ENCODE measurements at regions not wholly inside any gene's neighbourhood (a gene's known extent, or its start where the extent isn't known, plus 50 kb on each side); places are given as distances from the start of the nearest gene placed in this dataset.

GRCh38 chr2:176405477-176405876, 136.2 kb downstream of the MTX2 start:
- WGBS, 2 donors = no CpG with 5 or more reads among the region's 4 CpGs
- Histone ChIP-seq H3K4me3 (no peak overlapping the region), H3K9me3 (no peaks in the 10 kb centered on the region), H3K4me1 (no peaks in the 10 kb centered on the region), H3K27ac (no peak overlapping the region), H3K27me3 (no peaks in the 10 kb centered on the region), H3K36me3 (ENCODE audit: low read depth, missing control alignments) (no peaks in the 10 kb centered on the region)
- TF ChIP-seq CTCF (IDR thresholded peaks at IDR 0.05) (no peak), POLR2A (IDR thresholded peaks at IDR 0.05) (no peak)
- DNase-seq = no peak
- intact Hi-C loops (cut with DNase I; ENCODE audit: low total_unique reads) = no loop called here

DNA sequence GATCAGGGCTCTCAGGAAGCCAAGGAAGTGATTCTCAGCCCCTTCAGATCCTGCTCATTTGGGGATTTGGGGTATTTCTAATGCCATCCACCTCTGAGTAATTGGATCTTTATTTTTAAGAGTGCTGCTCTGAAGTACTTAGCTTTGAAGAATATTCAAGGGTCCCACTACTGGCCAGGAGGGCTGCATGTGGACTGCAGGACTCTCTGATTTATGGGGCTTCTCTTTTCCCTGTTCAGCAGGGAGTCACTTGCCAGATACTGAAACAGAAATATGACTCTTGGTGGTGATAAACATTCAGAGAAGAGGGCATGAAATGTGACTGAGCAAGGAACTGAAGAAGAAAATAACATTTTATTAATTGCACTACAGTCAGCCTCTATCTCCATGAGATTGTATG, 138.5 kb downstream of the MTX2 start:
- no peaks in the 10 kb centered on the region for H3K27me3 ChIP-seq
- H3K4me3 ChIP-seq = no peak overlapping the region
- TF ChIP-seq POLR2A (IDR thresholded peaks at IDR 0.05) (no peak), CTCF (IDR thresholded peaks at IDR 0.05) (no peak)
- H3K9me3 ChIP-seq = no peaks in the 10 kb centered on the region
- intact Hi-C loops (cut with DNase I; ENCODE audit: low total_unique reads) = no loop called here
- DNase-seq = no peak
- no peaks in the 10 kb centered on the region for H3K4me1 ChIP-seq
- H3K27ac ChIP-seq = no peak overlapping the region
- no peaks in the 10 kb centered on the region for H3K36me3 ChIP-seq (ENCODE audit: low read depth, missing control alignments)

- no peaks in the 10 kb centered on the region for H3K36me3 ChIP-seq (ENCODE audit: low read depth, missing control alignments)
- no peaks in the 10 kb centered on the region for H3K9me3 ChIP-seq
- H3K27me3 ChIP-seq = no peaks in the 10 kb centered on the region
- no peak for TF ChIP-seq CTCF (IDR thresholded peaks at IDR 0.05)
- no peak for TF ChIP-seq POLR2A (IDR thresholded peaks at IDR 0.05)
- WGBS, 2 donors = 62 to 74% methylated on average over 2 of the region's 2 CpGs
- intact Hi-C loops (cut with DNase I; ENCODE audit: low total_unique reads) = no loop called here
- H3K4me1 ChIP-seq = no peaks in the 10 kb centered on the region
- no peak overlapping the region for H3K27ac ChIP-seq
- no peak for DNase-seq
- no peak overlapping the region for H3K4me3 ChIP-seq
These were observed 140.4 kb downstream of the MTX2 start for GRCh38 chr2:176409671-176410070.

DNA sequence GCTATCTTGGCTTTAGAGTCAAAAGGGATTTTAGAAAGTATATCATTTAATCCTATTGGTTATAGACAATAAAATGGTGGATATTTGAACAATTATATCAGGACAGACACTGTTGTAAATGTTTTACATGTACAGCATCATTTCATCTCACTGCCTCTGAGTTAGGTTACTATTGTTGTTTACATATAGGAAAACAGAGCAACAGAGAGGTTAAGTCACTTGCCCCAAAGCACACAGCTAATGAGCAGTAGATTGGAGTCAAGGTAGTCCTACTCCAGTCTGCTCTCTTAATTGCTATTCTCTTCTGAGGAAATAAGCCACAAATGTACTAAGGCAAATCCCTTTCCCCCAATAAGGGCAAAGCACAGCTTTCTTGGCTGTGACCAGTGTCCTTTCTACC, 142.9 kb downstream of the MTX2 start:
- Histone ChIP-seq H3K4me1 (no peaks in the 10 kb centered on the region), H3K27me3 (no peaks in the 10 kb centered on the region), H3K4me3 (no peak overlapping the region), H3K27ac (no peak overlapping the region), H3K36me3 (ENCODE audit: low read depth, missing control alignments) (no peaks in the 10 kb centered on the region), H3K9me3 (no peaks in the 10 kb centered on the region)
- TF ChIP-seq CTCF (IDR thresholded peaks at IDR 0.05) = no peak
- no peak for TF ChIP-seq POLR2A (IDR thresholded peaks at IDR 0.05)
- DNase-seq = no peak
- intact Hi-C loops (cut with DNase I; ENCODE audit: low total_unique reads) = no loop called here

DNA sequence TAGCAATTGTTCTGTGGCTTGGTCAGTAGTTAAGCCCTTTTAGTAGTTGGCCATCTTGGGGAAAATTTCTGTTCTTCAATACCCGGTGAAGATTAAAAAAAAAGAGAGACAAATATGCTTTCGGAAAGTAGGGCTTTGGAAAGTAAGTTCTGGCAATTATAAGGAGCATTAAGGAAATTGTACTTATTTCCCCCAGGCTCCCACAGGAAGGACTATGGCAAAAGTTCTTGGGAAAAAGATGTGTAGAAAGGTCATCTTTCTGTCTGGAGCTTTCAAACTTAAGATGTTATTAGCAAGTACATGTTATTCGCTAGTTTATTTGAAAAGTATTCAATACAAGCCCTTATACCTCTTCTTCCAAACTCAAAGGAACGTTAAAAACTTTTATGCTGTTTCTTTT, 144.5 kb downstream of the MTX2 start:
- 78 to 85% methylated on average over 4 of the region's 4 CpGs for WGBS, 2 donors
- H3K4me1 ChIP-seq = no peaks in the 10 kb centered on the region
- DNase-seq = no peak
- H3K27me3 ChIP-seq = no peaks in the 10 kb centered on the region
- TF ChIP-seq CTCF (IDR thresholded peaks at IDR 0.05) (no peak), POLR2A (IDR thresholded peaks at IDR 0.05) (no peak)
- H3K27ac ChIP-seq = no peak overlapping the region
- no peaks in the 10 kb centered on the region for H3K36me3 ChIP-seq (ENCODE audit: low read depth, missing control alignments)
- no peak overlapping the region for H3K4me3 ChIP-seq
- intact Hi-C loops (cut with DNase I; ENCODE audit: low total_unique reads) = no loop called here
- H3K9me3 ChIP-seq = no peaks in the 10 kb centered on the region
